Mucosa of gallbladder (tissue), 1 donor: ENCODE measurements at regions not wholly inside any gene's neighbourhood (a gene's known extent, or its start where the extent isn't known, plus 50 kb on each side); places are given as distances from the start of the nearest gene placed in this dataset.

Experiments used
- DNase-seq: peaks from one replicate; pipeline ENCODE4 v3.0.0-alpha.2; 2020; ENCODE audit warnings: low spot score
- donor health status: DM: no; HTN: no; CAD: no.

DNA sequence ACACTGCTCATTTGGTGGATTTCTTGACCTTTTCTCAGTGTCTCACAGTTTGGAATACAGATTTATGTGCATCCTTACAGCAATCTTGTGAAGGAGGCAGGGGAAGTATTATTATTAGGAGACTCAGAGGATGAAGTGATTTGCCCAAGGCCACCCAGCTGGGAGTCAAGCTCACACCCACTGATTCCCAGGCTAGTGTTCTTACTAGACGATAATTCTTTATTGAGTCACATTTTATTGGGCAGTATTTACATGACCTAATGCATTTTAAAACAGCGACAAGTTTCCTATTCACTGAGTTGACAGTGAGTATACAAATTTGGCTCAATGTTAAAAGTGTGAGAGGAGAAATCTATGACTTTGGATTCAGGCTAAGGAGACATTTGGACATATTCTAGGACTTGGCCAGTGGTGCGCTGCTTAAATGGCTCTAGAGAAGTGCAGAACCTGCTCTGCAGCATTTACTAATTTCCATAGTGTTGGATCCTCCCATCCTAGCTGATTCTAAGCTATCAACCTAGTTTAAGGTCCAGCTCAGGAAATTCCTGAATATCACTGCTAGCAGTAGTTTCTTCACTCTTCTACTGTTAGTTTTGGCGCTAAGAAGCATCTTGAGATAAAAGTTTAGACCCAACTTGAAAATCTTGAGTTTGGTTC lies 199.3 kb downstream of the MTX2 start:
- no peak for DNase-seq

- DNase-seq: no peak
These were observed 201.5 kb downstream of the MTX2 start for GRCh38 chr2:176470713-176471112.

- DNase-seq: no peak
These were observed 202.7 kb downstream of the MTX2 start for GRCh38 chr2:176471949-176472348.

DNA sequence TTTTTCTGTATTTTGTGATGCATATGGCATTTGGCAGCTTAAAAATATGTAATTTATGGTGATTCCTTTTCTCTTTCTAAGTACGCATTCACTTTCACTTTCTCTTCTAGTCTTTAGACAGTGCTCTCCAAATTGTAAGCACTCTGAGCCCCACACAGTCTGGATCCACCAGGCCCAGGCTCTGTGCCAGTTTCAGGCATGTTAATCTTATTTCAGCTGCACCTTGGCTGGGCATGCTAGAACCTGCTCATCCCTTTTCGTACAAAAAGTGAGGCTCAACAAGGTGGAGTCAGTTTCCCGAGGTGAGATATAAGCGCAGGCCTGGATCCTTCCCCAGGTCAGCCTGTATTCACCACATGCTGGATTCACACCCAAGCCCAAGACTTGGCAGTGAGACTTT lies 203.9 kb downstream of the MTX2 start:
- no peak for DNase-seq

DNA sequence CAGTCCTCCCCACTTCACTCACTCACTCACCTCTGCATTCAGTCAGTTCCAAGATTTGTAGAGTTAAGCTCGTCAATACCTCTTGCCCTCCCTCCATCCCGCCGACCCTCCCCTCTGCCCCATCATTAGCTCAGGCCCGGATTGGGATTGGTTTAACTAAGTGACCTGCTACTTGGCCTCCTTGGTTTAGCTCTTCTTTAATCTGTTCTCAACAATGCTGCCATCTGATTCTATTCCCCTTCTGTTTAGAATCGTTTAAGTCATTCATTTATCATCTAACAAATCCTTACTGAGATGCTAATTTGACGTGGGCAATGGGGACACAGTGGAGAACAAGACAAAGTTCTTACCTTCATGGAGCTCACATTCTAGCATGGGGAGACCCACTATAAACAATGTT lies 204.6 kb downstream of the MTX2 start:
- DNase-seq: no peak

GRCh38 chr2:176477336-176477735 lies 208.1 kb downstream of the MTX2 start:
- no peak for DNase-seq

DNA sequence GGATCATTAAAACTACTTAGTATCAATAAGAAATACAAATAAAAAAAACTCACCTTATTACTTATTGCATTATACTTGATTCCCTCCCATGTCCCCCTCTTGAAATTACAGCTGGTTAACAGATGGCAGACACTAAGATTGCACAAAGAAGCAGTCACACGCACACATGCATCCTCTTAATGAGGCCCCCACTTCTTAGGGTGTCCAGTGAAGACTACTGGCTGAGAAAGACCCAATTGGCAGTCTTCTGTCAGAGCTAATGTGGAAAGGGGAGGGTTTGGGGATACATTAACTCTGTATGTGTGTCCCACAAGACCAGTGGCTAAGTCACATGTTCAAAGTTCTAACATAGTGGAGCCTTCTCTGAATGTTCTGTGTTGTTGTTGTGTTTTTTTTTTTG lies 210.7 kb downstream of the MTX2 start:
- no peak for DNase-seq

- no peak for DNase-seq
These were observed 212.9 kb downstream of the MTX2 start for GRCh38 chr2:176482107-176482506.

- no peak for DNase-seq
These were observed 214.2 kb downstream of the MTX2 start for GRCh38 chr2:176483476-176483875.

DNA sequence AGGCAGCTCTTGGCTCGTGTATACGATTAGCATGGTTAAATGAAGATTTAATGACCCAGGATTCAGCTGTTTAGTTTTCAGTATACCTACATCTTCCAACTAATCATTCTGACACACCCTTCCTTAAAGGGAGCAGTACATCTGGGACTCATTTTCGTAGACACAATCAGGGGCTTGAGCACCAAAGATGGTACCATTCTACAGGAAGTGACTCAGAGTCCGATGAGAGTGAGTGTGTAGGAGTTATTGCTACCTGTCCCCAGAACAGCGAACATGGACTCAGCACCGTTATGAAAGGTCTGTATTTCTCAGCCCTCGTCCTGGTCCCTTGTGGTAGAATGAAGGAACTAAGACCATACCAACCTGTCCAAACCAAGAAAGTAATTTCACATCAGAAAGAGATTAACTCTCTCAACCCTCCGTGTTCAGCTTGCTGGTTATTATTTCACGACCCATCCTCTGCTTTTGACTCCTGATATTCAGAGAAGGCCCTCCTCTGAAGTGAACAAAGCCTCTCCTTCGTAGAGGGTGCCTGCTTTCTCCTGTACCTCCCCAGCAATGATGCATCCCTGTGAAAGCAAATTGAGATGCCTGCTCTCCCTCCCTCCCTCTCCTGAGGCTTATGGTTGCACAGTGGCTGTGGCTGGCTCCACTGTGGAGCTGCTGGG lies 214.8 kb downstream of the MTX2 start:
- DNase-seq: no peak

DNA sequence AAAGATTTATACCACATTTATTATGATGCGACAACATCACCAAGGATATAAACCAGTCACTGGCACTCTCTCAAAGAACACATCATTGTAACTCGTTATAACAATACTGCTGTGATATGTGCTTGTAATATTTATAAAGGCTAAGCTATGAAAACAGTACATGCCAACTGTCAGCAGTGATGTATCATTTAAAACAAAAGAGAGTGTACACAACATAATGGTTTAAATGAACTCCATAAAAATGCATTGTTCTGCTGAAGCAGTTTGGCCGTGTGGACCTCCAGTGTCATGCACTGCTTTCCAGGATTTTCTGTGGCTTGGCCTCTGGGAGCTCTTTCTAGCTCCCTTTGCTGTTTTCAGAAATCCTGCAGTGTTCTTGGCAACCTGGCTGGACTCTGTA lies 215.6 kb downstream of the MTX2 start:
- DNase-seq: no peak

DNA sequence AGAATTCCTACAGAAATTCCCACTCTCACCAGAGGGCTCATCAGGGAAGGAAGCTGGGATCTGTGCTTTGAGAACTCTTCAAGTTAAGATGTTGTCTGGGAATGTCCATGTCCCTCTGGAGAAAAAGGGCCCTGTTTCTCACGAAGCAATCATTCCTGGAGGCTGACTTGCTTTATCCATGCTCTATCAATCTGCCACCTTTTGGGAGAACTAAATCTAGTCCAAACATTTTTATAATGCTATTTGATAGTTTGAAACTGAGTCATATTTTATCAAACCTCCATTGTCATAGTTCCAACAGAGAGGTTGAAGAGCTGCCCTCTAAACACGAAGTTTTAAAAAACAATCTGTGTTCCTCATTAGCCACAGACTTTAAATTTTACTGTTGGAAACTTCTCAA lies 219.2 kb downstream of the MTX2 start:
- no peak for DNase-seq

GRCh38 chr2:176490061-176490861 lies 221.0 kb downstream of the MTX2 start:
- no peak for DNase-seq

GRCh38 chr2:176491172-176491904 lies 222.1 kb downstream of the MTX2 start:
- no peak for DNase-seq

GRCh38 chr2:176492583-176492982 lies 223.3 kb downstream of the MTX2 start:
- no peak for DNase-seq

DNA sequence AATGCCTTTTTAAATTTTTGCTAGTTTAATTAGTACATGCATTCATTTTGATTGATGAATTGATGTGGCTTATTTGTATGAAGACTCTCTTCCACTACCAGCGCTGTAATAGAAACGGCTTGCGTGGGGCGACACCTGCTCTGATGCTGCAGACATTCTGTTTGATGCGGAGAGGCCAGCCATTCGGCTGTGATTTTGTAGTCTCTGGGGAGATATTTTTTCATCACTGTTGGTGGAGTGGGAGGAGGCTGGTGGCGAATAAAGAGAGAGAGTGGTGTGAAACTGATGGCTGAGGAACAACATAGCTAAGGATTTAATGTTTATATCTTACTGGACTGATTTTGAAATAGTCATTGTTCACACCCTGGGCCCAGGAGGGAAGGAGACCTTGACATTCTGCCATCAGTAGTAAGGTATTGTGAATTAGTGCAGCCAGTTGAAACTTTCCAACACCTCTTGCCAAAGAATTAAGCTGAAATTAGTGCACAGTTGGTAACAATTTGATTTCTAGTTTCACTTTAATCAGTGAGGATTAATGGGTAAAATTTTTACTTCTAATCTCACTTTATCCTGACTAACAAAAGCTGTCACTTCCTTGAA lies 224.1 kb downstream of the MTX2 start:
- no peak for DNase-seq

DNA sequence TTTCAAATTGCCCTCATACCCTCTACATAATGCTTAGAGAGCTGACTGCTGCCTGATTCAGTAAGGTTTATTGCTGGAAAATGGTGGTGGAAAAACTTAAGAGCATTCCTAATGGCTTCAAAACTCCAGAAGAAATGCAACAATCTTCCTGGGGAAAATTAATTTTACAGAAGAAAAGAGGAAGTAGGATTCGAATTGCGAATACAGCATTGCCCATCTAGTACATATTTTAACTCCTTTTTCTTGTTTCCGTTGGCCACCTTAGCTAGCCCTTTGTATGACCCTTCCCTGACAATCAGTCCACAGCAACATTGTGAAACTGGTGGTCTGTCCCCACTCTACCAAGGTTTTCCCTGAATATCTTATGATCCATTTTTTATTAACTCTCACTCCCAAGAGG lies 224.7 kb downstream of the MTX2 start:
- no peak for DNase-seq

DNA sequence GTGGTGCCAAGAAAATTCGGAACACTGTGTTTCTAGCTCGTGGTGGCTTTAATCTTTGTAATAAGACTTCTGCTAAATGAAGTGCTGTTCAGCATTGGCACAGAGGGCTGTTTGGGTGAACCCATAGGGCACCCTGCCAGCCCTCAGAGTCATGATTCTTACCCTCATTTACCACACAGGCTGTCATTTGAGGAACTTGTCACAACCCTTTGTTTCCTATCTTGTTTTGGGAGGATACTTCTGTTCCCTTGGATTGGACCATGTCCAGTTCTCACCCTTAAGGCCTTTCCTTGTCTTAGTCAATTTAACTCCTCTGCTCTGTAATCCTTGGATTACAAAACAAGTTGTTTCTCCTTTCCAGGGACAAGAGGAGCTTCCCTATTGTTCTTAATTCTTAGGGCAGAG lies 225.7 kb downstream of the MTX2 start:
- peak; percentile 35 for DNase-seq

DNA sequence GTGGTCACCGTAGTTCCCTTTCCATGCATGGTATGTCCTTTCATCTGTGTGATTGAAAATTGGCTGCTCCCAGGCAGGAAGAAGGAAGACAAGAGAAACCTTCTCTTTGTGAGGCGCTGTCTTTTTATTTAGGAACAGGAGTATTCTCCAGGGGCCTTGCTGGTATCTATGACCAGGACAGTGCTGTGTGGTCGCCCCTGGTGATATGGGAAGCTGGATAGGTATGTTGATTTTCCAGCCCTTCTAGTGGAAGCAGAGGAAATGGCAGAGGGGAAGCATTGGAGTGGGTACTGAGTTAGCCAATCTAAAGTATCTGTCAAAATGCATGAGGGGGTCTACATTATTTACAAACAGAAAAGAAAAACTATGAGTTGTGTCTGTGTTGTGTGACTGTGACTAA lies 226.6 kb downstream of the MTX2 start:
- no peak for DNase-seq

DNA sequence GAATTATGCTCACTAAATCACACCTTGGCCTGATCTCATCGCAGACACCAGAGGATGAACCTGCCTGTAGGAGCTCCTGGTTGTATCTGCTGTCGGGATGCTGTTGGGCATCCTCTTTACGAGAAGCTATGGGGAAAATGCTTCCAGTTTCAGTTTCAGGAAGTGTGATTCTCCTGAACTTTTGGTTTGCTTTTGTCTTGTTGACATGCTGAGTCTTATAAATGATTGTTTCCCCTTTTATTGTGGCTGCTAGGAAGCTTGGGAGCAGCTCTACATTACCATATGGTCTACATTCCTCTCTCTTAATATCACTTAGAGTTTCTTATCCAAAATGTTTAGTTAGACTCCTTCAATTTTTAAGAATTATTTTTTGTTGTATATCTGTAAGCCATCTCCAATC lies 227.5 kb downstream of the MTX2 start:
- no peak for DNase-seq

GRCh38 chr2:176500901-176501300 lies 231.7 kb downstream of the MTX2 start:
- no peak for DNase-seq

- no peak for DNase-seq
These were observed 232.4 kb downstream of the MTX2 start for GRCh38 chr2:176501617-176502016.
